OCI-LY7 (cell line): ENCODE measurements at regions not wholly inside any gene's neighbourhood (a gene's known extent, or its start where the extent isn't known, plus 50 kb on each side); places are given as distances from the start of the nearest gene placed in this dataset.

Source experiments
- BruUV-seq: library from RNA; stranded (reverse); fragments of 400-500 nt; replicated peaks from 2 replicates; lab custom pipeline; 2021; lab: Mats Ljungman, UMichigan
- CTCF ChIA-PET: fragments of 300-600 bp; sonication (Branson Sonifier 250); formaldehyde crosslinking; loops from one replicate; lab custom pipeline; 2022; ENCODE audit warnings: antibody characterized with exemption; ENCODE audit not compliant: unreplicated experiment; lab: Charles Lee
- POLR2A ChIA-PET: fragments of 300-600 bp; sonication (Branson Sonifier 250); formaldehyde crosslinking; loops from one replicate; lab custom pipeline; 2022; ENCODE audit warnings: antibody characterized with exemption; lab: Charles Lee
- DNase-seq: peaks from one replicate; pipeline ENCODE4 v3.0.0-alpha.2; 2015; ENCODE audit warnings: low spot score
- H2AFZ ChIP-seq: fragments of 200-600 bp; sonication (generic), shearing (Covaris generic); 2 replicates; pipeline ENCODE4 v1.6.1; 2014; ENCODE audit warnings: mild to moderate bottlenecking, antibody characterized with exemption, low read length, moderate library complexity
- H3K27ac ChIP-seq: fragments of 200-600 bp; sonication (generic); 2 replicates; pipeline ENCODE4 v1.5.1; 2014; ENCODE audit warnings: mixed run types, low read depth, mild to moderate bottlenecking, moderate library complexity, low read length, inconsistent platforms; ENCODE audit not compliant: poor library complexity, severe bottlenecking
- H3K36me3 ChIP-seq: fragments of 200-600 bp; sonication (generic); 2 replicates; pipeline ENCODE4 v1.6.1; 2014; ENCODE audit warnings: mild to moderate bottlenecking, antibody characterized with exemption, low read length, moderate library complexity, mixed read lengths; ENCODE audit not compliant: insufficient read depth
- H3K4me1 ChIP-seq: fragments of 200-600 bp; sonication (generic); 2 replicates; pipeline ENCODE4 v1.5.1; 2014; ENCODE audit warnings: mild to moderate bottlenecking, low read length; ENCODE audit not compliant: insufficient read depth, poor library complexity, severe bottlenecking
- H3K4me2 ChIP-seq: fragments of 200-600 bp; sonication (generic); 2 replicates; pipeline ENCODE4 v1.6.1; 2014; ENCODE audit warnings: mild to moderate bottlenecking, low read length
- H3K4me3 ChIP-seq: fragments of 200-600 bp; sonication (generic); 2 replicates; pipeline ENCODE4 v1.5.1; 2014; ENCODE audit warnings: mild to moderate bottlenecking, low read depth, low read length; ENCODE audit not compliant: poor library complexity, severe bottlenecking
- H3K79me2 ChIP-seq: fragments of 200-600 bp; sonication (generic); 2 replicates; pipeline ENCODE4 v1.6.1; 2016; ENCODE audit warnings: low read depth, mild to moderate bottlenecking, low read length, moderate library complexity, mixed read lengths; ENCODE audit not compliant: insufficient read depth
- H3K9me2 ChIP-seq: fragments of 200-600 bp; sonication (generic); 2 replicates; pipeline ENCODE4 v1.6.1; 2016; ENCODE audit warnings: mild to moderate bottlenecking, low read length, mixed read lengths; ENCODE audit not compliant: insufficient read depth
- H3K9me3 ChIP-seq: fragments of 200-600 bp; sonication (generic); 2 replicates; pipeline ENCODE4 v1.6.1; 2014; ENCODE audit warnings: mild to moderate bottlenecking, mixed run types, low read length, mixed read lengths
- H4K20me1 ChIP-seq: fragments of 200-600 bp; sonication (generic); 2 replicates; pipeline ENCODE4 v1.6.1; 2014; ENCODE audit warnings: mild to moderate bottlenecking, antibody characterized with exemption, low read length, moderate library complexity, mixed read lengths; ENCODE audit not compliant: insufficient read depth
- CTCF ChIP-seq: fragments of 200-600 bp; sonication (generic); conservative IDR thresholded peaks from 2 replicates; pipeline ENCODE4 v1.5.1; 2014; ENCODE audit warnings: mild to moderate bottlenecking, antibody characterized with exemption, low read length, moderate library complexity, mixed read lengths
- EZH2phosphoT487 ChIP-seq: fragments of 200-600 bp; sonication (generic); IDR thresholded peaks from 2 replicates; pipeline ENCODE4 v1.6.1; 2018; ENCODE audit warnings: low read depth, borderline replicate concordance, mild to moderate bottlenecking, mixed run types, antibody characterized with exemption, low read length, moderate library complexity, mixed read lengths
- intact Hi-C: fragments of 100-400 bp; cut with micrococcal nuclease; formaldehyde crosslinking; loops from one replicate; pipeline ENCODE4 v1.10.0; 2022; ENCODE audit not compliant: unreplicated experiment

- no peak for DNase-seq
- TF ChIP-seq EZH2phosphoT487: no peak
- no peak for TF ChIP-seq CTCF
- CTCF ChIA-PET: no interaction called here
- Histone ChIP-seq H3K4me1 (no peaks in the 10 kb centered on the region), H3K9me3 (no peaks in the 10 kb centered on the region), H3K27ac (no peak overlapping the region), H3K4me3 (no peak overlapping the region), H3K4me2 (no peak overlapping the region), H3K9me2 (no peaks in the 10 kb centered on the region), H4K20me1 (no peaks in the 10 kb centered on the region), H3K36me3 (no peaks in the 10 kb centered on the region), H3K79me2 (no peaks in the 10 kb centered on the region), H2AFZ (no peak overlapping the region)
- intact Hi-C loops: no loop called here
- POLR2A ChIA-PET: interaction anchor here (0.5 to 1.2 kb wide), 3 partner anchors 8 to 98 kb away, joined by 3 to 6 read pairs (median 3); no protein-coding TSS in a partner anchor
- BruUV-seq: no TSS peak
Observed at GRCh38 chr6:140987364-140988155, 1145.2 kb upstream of the GJE1 start.

GRCh38 chr6:140985679-140986275 is 1146.9 kb upstream of the GJE1 start:
- DNase-seq: no peak
- TF ChIP-seq EZH2phosphoT487: no peak
- TF ChIP-seq CTCF: no peak
- no peaks in the 10 kb centered on the region for H3K9me3 ChIP-seq
- intact Hi-C loops: no loop called here
- no peaks in the 10 kb centered on the region for H4K20me1 ChIP-seq
- no peaks in the 10 kb centered on the region for H3K79me2 ChIP-seq
- H3K4me3 ChIP-seq: no peak overlapping the region
- H3K36me3 ChIP-seq: no peaks in the 10 kb centered on the region
- H3K4me2 ChIP-seq: no peak overlapping the region
- CTCF ChIA-PET: no interaction called here
- no peaks in the 10 kb centered on the region for H3K4me1 ChIP-seq
- no TSS peak for BruUV-seq
- POLR2A ChIA-PET: interaction anchor here (0.6 to 1.1 kb wide), 3 partner anchors 13 to 236 kb away, joined by 3 read pairs; no protein-coding TSS in a partner anchor
- H3K27ac ChIP-seq: no peak overlapping the region
- no peaks in the 10 kb centered on the region for H3K9me2 ChIP-seq
- H2AFZ ChIP-seq: no peak overlapping the region
